CD4-positive, alpha-beta memory T cell (primary cell): ENCODE measurements at regions not wholly inside any gene's neighbourhood (a gene's known extent, or its start where the extent isn't known, plus 50 kb on each side); places are given as distances from the start of the nearest gene placed in this dataset.

Experiments
- CTCF ChIA-PET: fragments of 350-600 bp; sonication (Branson Sonifier 250); formaldehyde crosslinking; loops from one replicate; lab custom pipeline; 2021; ENCODE audit warnings: inconsistent platforms; ENCODE audit not compliant: partially characterized antibody; lab: Charles Lee
- POLR2A ChIA-PET: fragments of 350-600 bp; sonication (Branson Sonifier 250); formaldehyde crosslinking; loops from one replicate; lab custom pipeline; 2021; ENCODE audit not compliant: partially characterized antibody; lab: Charles Lee
- DNase-seq, 5 donors: peaks; one replicate each; pipeline versions ENCODE4 v3.0.0 to v3.0.0-alpha.2; 2020 to 2022; ENCODE audit warnings: mixed read lengths in 1 of 5
- H3K27ac ChIP-seq: one replicate; pipeline ENCODE4 v1.7.0; 2013; ENCODE audit warnings: low read depth, low read length
- H3K27me3 ChIP-seq: 2 replicates; pipeline ENCODE4 v1.7.0; 2013; ENCODE audit warnings: mild to moderate bottlenecking, low read length, moderate library complexity; ENCODE audit not compliant: insufficient read depth
- H3K36me3 ChIP-seq: 2 replicates; pipeline ENCODE4 v1.7.0; 2013; ENCODE audit warnings: mild to moderate bottlenecking, low read length, moderate library complexity; ENCODE audit not compliant: insufficient read depth
- H3K4me1 ChIP-seq: 2 replicates; pipeline ENCODE4 v1.7.0; 2013; ENCODE audit warnings: mild to moderate bottlenecking, low read length, moderate library complexity; ENCODE audit not compliant: insufficient read depth
- H3K4me3 ChIP-seq, 2 donors: one replicate each; pipeline ENCODE4 v1.7.0; 2013; ENCODE audit warnings: low read length in 2 of 2, mild to moderate bottlenecking in 1 of 2
- H3K9me3 ChIP-seq, 2 donors: one replicate each; pipeline ENCODE4 v1.7.0; 2013; ENCODE audit warnings: low read length in 2 of 2, control low read depth in 1 of 2; ENCODE audit not compliant: control insufficient read depth in 1 of 2
- H3K27ac Mint-ChIP-seq, 7 donors: one replicate each; pipeline ENCODE4 v1.8.0; 2020 to 2021; ENCODE audit warnings: mixed read lengths in 7 of 7, mild to moderate bottlenecking in 6 of 7, inconsistent platforms in 3 of 7, moderate library complexity in 3 of 7
- H3K27me3 Mint-ChIP-seq, 2 donors: one replicate each; pipeline ENCODE4 v1.8.0; 2020 to 2021; ENCODE audit warnings: mixed read lengths in 2 of 2
- H3K36me3 Mint-ChIP-seq, 2 donors: one replicate each; pipeline ENCODE4 v1.8.0; 2020 to 2021; ENCODE audit warnings: mixed read lengths in 2 of 2, inconsistent platforms in 1 of 2, mild to moderate bottlenecking in 1 of 2
- H3K4me1 Mint-ChIP-seq, 4 donors: one replicate each; pipeline ENCODE4 v1.8.0; 2020 to 2021; ENCODE audit warnings: mixed read lengths in 4 of 4, mild to moderate bottlenecking in 1 of 4
- H3K4me3 Mint-ChIP-seq, 8 donors: one replicate each; pipeline ENCODE4 v1.8.0; 2020 to 2021; ENCODE audit warnings: mixed read lengths in 8 of 8, mild to moderate bottlenecking in 7 of 8, moderate library complexity in 6 of 8, inconsistent platforms in 3 of 8
- H3K9me3 Mint-ChIP-seq, 8 donors: one replicate each; pipeline ENCODE4 v1.8.0; 2020 to 2021; ENCODE audit warnings: mixed read lengths in 8 of 8, mild to moderate bottlenecking in 5 of 8, inconsistent platforms in 3 of 8, moderate library complexity in 1 of 8
- intact Hi-C: fragments of 100-400 bp; cut with micrococcal nuclease; formaldehyde crosslinking; loops from one replicate; pipeline ENCODE4 v1.15.1; 2023

GRCh38 chr7:97409346-97409745 is 291.8 kb downstream of the SDHAF3 start:
- intact Hi-C loops: no loop called here
- no peaks in the 10 kb centered on the region for H3K36me3 ChIP-seq
- no peak overlapping the region for H3K27ac Mint-ChIP-seq
- H3K9me3 ChIP-seq: no peaks in the 10 kb centered on the region
- H3K4me1 ChIP-seq: no peaks in the 10 kb centered on the region
- H3K27me3 ChIP-seq: no peaks in the 10 kb centered on the region
- ChIA-PET CTCF (no interaction called here), POLR2A (no interaction called here)
- H3K9me3 Mint-ChIP-seq: peaks cover 0 to 2% (median 0%) of the 10 kb centered on the region in 8 donors
- peaks cover 0 to 2% of the 10 kb centered on the region in 2 donors for H3K27me3 Mint-ChIP-seq
- H3K4me3 ChIP-seq: no peak overlapping the region
- DNase-seq: no peak
- no peaks in the 10 kb centered on the region for H3K4me1 Mint-ChIP-seq
- H3K4me3 Mint-ChIP-seq: no peak overlapping the region
- no peak overlapping the region for H3K27ac ChIP-seq
- no peaks in the 10 kb centered on the region for H3K36me3 Mint-ChIP-seq

- Mint-ChIP-seq H3K4me3 (no peak overlapping the region), H3K27ac (no peak overlapping the region), H3K9me3 (peaks cover 0 to 4% (median 2%) of the 10 kb centered on the region in 8 donors), H3K4me1 (no peaks in the 10 kb centered on the region), H3K36me3 (no peaks in the 10 kb centered on the region), H3K27me3 (no peaks in the 10 kb centered on the region)
- no peaks in the 10 kb centered on the region for H3K27me3 ChIP-seq
- intact Hi-C loops: no loop called here
- no peaks in the 10 kb centered on the region for H3K4me1 ChIP-seq
- H3K4me3 ChIP-seq: no peak overlapping the region
- no peak for DNase-seq
- POLR2A ChIA-PET: no interaction called here
- H3K27ac ChIP-seq: no peak overlapping the region
- CTCF ChIA-PET: no interaction called here
- no peaks in the 10 kb centered on the region for H3K9me3 ChIP-seq
- H3K36me3 ChIP-seq: no peaks in the 10 kb centered on the region
These were observed 300.8 kb downstream of the SDHAF3 start for GRCh38 chr7:97418312-97418711.

- Histone ChIP-seq H3K27me3 (no peaks in the 10 kb centered on the region), H3K27ac (no peak overlapping the region), H3K4me3 (no peak overlapping the region), H3K4me1 (no peaks in the 10 kb centered on the region), H3K36me3 (no peaks in the 10 kb centered on the region), H3K9me3 (no peaks in the 10 kb centered on the region)
- intact Hi-C loops: no loop called here
- peaks cover 0 to 6% (median 2%) of the 10 kb centered on the region in 8 donors for H3K9me3 Mint-ChIP-seq
- POLR2A ChIA-PET: no interaction called here
- H3K4me3 Mint-ChIP-seq: no peak overlapping the region
- no peaks in the 10 kb centered on the region for H3K27me3 Mint-ChIP-seq
- CTCF ChIA-PET: no interaction called here
- H3K27ac Mint-ChIP-seq: no peak overlapping the region
- DNase-seq: no peak
- H3K36me3 Mint-ChIP-seq: no peaks in the 10 kb centered on the region
- no peaks in the 10 kb centered on the region for H3K4me1 Mint-ChIP-seq
These were observed 302.4 kb downstream of the SDHAF3 start for GRCh38 chr7:97419898-97420297.

- ChIA-PET CTCF (no interaction called here), POLR2A (no interaction called here)
- no peak for DNase-seq
- H3K27ac ChIP-seq: no peak overlapping the region
- H3K27me3 ChIP-seq: no peaks in the 10 kb centered on the region
- no peak overlapping the region for H3K4me3 Mint-ChIP-seq
- H3K4me1 Mint-ChIP-seq: no peaks in the 10 kb centered on the region
- no peaks in the 10 kb centered on the region for H3K4me1 ChIP-seq
- H3K27me3 Mint-ChIP-seq: no peaks in the 10 kb centered on the region
- intact Hi-C loops: no loop called here
- no peak overlapping the region for H3K4me3 ChIP-seq
- peaks cover 0 to 6% (median 1%) of the 10 kb centered on the region in 8 donors for H3K9me3 Mint-ChIP-seq
- no peaks in the 10 kb centered on the region for H3K9me3 ChIP-seq
- no peaks in the 10 kb centered on the region for H3K36me3 ChIP-seq
- H3K36me3 Mint-ChIP-seq: no peaks in the 10 kb centered on the region
- no peak overlapping the region for H3K27ac Mint-ChIP-seq
These were observed 303.9 kb downstream of the SDHAF3 start for GRCh38 chr7:97421307-97421930.

- Histone ChIP-seq H3K4me3 (no peak overlapping the region), H3K9me3 (no peaks in the 10 kb centered on the region), H3K36me3 (no peaks in the 10 kb centered on the region), H3K27ac (no peak overlapping the region), H3K4me1 (no peaks in the 10 kb centered on the region), H3K27me3 (no peaks in the 10 kb centered on the region)
- ChIA-PET CTCF (no interaction called here), POLR2A (no interaction called here)
- Mint-ChIP-seq H3K27ac (no peak overlapping the region), H3K9me3 (peaks cover 0 to 6% (median 1%) of the 10 kb centered on the region in 8 donors), H3K27me3 (no peaks in the 10 kb centered on the region), H3K4me1 (no peaks in the 10 kb centered on the region), H3K4me3 (peak overlapping the region in 1 of 8 donors; percentile 30), H3K36me3 (no peaks in the 10 kb centered on the region)
- intact Hi-C loops: no loop called here
- no peak for DNase-seq
These were observed 304.5 kb downstream of the SDHAF3 start for GRCh38 chr7:97422046-97422445.

GRCh38 chr7:97430006-97430405 is 301.9 kb upstream of the TAC1 start:
- Mint-ChIP-seq H3K27ac (no peak overlapping the region), H3K9me3 (peaks cover 0 to 8% (median 3%) of the 10 kb centered on the region in 8 donors), H3K4me1 (no peaks in the 10 kb centered on the region), H3K27me3 (peaks cover 0 to 2% of the 10 kb centered on the region in 2 donors), H3K4me3 (no peak overlapping the region), H3K36me3 (no peaks in the 10 kb centered on the region)
- Histone ChIP-seq H3K4me1 (no peaks in the 10 kb centered on the region), H3K36me3 (no peaks in the 10 kb centered on the region), H3K27me3 (no peaks in the 10 kb centered on the region), H3K4me3 (no peak overlapping the region), H3K9me3 (no peaks in the 10 kb centered on the region), H3K27ac (no peak overlapping the region)
- DNase-seq: no peak
- POLR2A ChIA-PET: no interaction called here
- intact Hi-C loops: no loop called here
- CTCF ChIA-PET: interaction anchor here (1.2 kb wide), 1 partner anchor 17 kb away, joined by 3 read pairs; no protein-coding TSS in a partner anchor

GRCh38 chr7:97439637-97440214 is 292.2 kb upstream of the TAC1 start:
- Histone ChIP-seq H3K27me3 (no peaks in the 10 kb centered on the region), H3K4me1 (no peaks in the 10 kb centered on the region), H3K27ac (no peak overlapping the region), H3K36me3 (no peaks in the 10 kb centered on the region), H3K9me3 (peaks cover 0 to 7% of the 10 kb centered on the region in 2 donors), H3K4me3 (no peak overlapping the region)
- DNase-seq: no peak
- intact Hi-C loops: no loop called here
- Mint-ChIP-seq H3K4me1 (no peaks in the 10 kb centered on the region), H3K9me3 (peaks cover 0 to 48% (median 29%) of the 10 kb centered on the region in 8 donors), H3K27ac (no peak overlapping the region), H3K27me3 (peaks cover 0 to 1% of the 10 kb centered on the region in 2 donors), H3K36me3 (no peaks in the 10 kb centered on the region), H3K4me3 (no peak overlapping the region)
- POLR2A ChIA-PET: no interaction called here
- CTCF ChIA-PET: no interaction called here
